ENCODE measurements at regions not wholly inside any gene's neighbourhood (a gene's known extent, or its start where the extent isn't known, plus 50 kb on each side); places are given as distances from the start of the nearest gene placed in this dataset.
"Not testable (repeated sequence)": the region's sequence is repeated elsewhere in the genome, so short reads cannot be mapped to it uniquely, and the experiment has no call there.

GRCh38 chr15:70373439-70373838, 275.7 kb upstream of the TLE3 start:
- not testable (repeated sequence) for DNase-seq (ENCODE audit: low read depth, low spot score)

- DNase-seq (ENCODE audit: low read depth, low spot score): not testable (repeated sequence)
These were observed 270.4 kb upstream of the TLE3 start for GRCh38 chr15:70367913-70368705.

GRCh38 chr15:70364023-70364422, 266.3 kb upstream of the TLE3 start:
- not testable (repeated sequence) for DNase-seq (ENCODE audit: low read depth, low spot score)

- DNase-seq (ENCODE audit: low read depth, low spot score): no peak
These were observed 265.2 kb upstream of the TLE3 start for GRCh38 chr15:70362886-70363285.

GRCh38 chr15:70362350-70362749, 264.6 kb upstream of the TLE3 start:
- DNase-seq (ENCODE audit: low read depth, low spot score): no peak

- DNase-seq (ENCODE audit: low read depth, low spot score): no peak
These were observed 264.2 kb upstream of the TLE3 start for GRCh38 chr15:70361891-70362290.

- DNase-seq (ENCODE audit: low read depth, low spot score): no peak
These were observed 263.4 kb upstream of the TLE3 start for GRCh38 chr15:70361106-70361505.

GRCh38 chr15:70358871-70359647, 261.3 kb upstream of the TLE3 start:
- no peak for DNase-seq (ENCODE audit: low read depth, low spot score)

GRCh38 chr15:70358011-70358819, 260.5 kb upstream of the TLE3 start:
- DNase-seq (ENCODE audit: low read depth, low spot score): no peak

- DNase-seq (ENCODE audit: low read depth, low spot score): no peak
These were observed 259.7 kb upstream of the TLE3 start for GRCh38 chr15:70357453-70357852.

GRCh38 chr15:70356919-70357318, 259.2 kb upstream of the TLE3 start:
- DNase-seq (ENCODE audit: low read depth, low spot score): no peak

GRCh38 chr15:70356062-70356860, 258.5 kb upstream of the TLE3 start:
- DNase-seq (ENCODE audit: low read depth, low spot score): no peak

- DNase-seq (ENCODE audit: low read depth, low spot score): no peak
These were observed 257.6 kb upstream of the TLE3 start for GRCh38 chr15:70355275-70355795.

GRCh38 chr15:70354346-70354905, 256.7 kb upstream of the TLE3 start:
- DNase-seq (ENCODE audit: low read depth, low spot score): no peak

GRCh38 chr15:70353606-70354345, 256.1 kb upstream of the TLE3 start:
- DNase-seq (ENCODE audit: low read depth, low spot score): no peak

GRCh38 chr15:70351941-70352774, 254.4 kb upstream of the TLE3 start:
- no peak for DNase-seq (ENCODE audit: low read depth, low spot score)

GRCh38 chr15:70351391-70351790, 253.7 kb upstream of the TLE3 start:
- DNase-seq (ENCODE audit: low read depth, low spot score): no peak

GRCh38 chr15:70348581-70349344, 251.0 kb upstream of the TLE3 start:
- DNase-seq (ENCODE audit: low read depth, low spot score): no peak
